HUDEP-2 (cell line): ENCODE measurements at regions not wholly inside any gene's neighbourhood (a gene's known extent, or its start where the extent isn't known, plus 50 kb on each side); places are given as distances from the start of the nearest gene placed in this dataset.
"Not testable (repeated sequence)": the region's sequence is repeated elsewhere in the genome, so short reads cannot be mapped to it uniquely, and the experiment has no call there.

Experiments used
- DNase-seq, 76 experiments: peaks; one replicate each; lab custom pipeline; 2025; ENCODE audit not compliant: unreplicated experiment in 76 of 76; lab: John Stamatoyannopoulos, UW

- no peak for DNase-seq
These were observed 279.9 kb downstream of the NEBL start for GRCh38 chr10:20616918-20617810.

- DNase-seq: no peak
These were observed 280.9 kb downstream of the NEBL start for GRCh38 chr10:20616056-20616671.

- DNase-seq: no peak
These were observed 281.7 kb downstream of the NEBL start for GRCh38 chr10:20615395-20615794.

GRCh38 chr10:20614911-20615310, 282.2 kb downstream of the NEBL start:
- no peak for DNase-seq

GRCh38 chr10:20608503-20608902, 288.6 kb downstream of the NEBL start:
- no peak for DNase-seq

- DNase-seq: no peak
These were observed 290.1 kb downstream of the NEBL start for GRCh38 chr10:20606985-20607384.

- no peak for DNase-seq
These were observed 295.1 kb downstream of the NEBL start for GRCh38 chr10:20601941-20602461.

- DNase-seq: no peak
These were observed 298.5 kb downstream of the NEBL start for GRCh38 chr10:20598590-20598989.

GRCh38 chr10:20596911-20597310, 300.2 kb downstream of the NEBL start:
- no peak for DNase-seq

GRCh38 chr10:20596065-20596755, 300.9 kb downstream of the NEBL start:
- DNase-seq: no peak

GRCh38 chr10:20593649-20594048, 303.5 kb downstream of the NEBL start:
- no peak for DNase-seq

GRCh38 chr10:20582041-20582440, 315.1 kb downstream of the NEBL start:
- no peak for DNase-seq

- no peak for DNase-seq
These were observed 323.2 kb downstream of the NEBL start for GRCh38 chr10:20573924-20574323.

GRCh38 chr10:20555990-20556389, 341.1 kb downstream of the NEBL start:
- DNase-seq: not testable (repeated sequence)

GRCh38 chr10:20552382-20552781, 344.7 kb downstream of the NEBL start:
- DNase-seq: no peak

GRCh38 chr10:20551761-20552160, 345.4 kb downstream of the NEBL start:
- no peak for DNase-seq

GRCh38 chr10:20535897-20536881, 360.9 kb downstream of the NEBL start:
- DNase-seq: no peak

GRCh38 chr10:20531241-20531883, 365.7 kb downstream of the NEBL start:
- not testable (repeated sequence) for DNase-seq

- DNase-seq: no peak
These were observed 375.9 kb downstream of the NEBL start for GRCh38 chr10:20521186-20521585.

- DNase-seq: no peak
These were observed 381.5 kb downstream of the NEBL start for GRCh38 chr10:20515654-20516053.
